GM20431 (cell line): ENCODE measurements at regions not wholly inside any gene's neighbourhood (a gene's known extent, or its start where the extent isn't known, plus 50 kb on each side); places are given as distances from the start of the nearest gene placed in this dataset.
"Not testable (repeated sequence)": the region's sequence is repeated elsewhere in the genome, so short reads cannot be mapped to it uniquely, and the experiment has no call there.

ENCODE experiments used
- in situ Hi-C: fragments of 300-500 bp; cut with MseI, MboI; formaldehyde crosslinking; loops from one replicate; pipeline ENCODE4 v1.15.0; 2020; ENCODE audit warnings: low sequenced_read_pairs; ENCODE audit not compliant: unreplicated experiment

DNA sequence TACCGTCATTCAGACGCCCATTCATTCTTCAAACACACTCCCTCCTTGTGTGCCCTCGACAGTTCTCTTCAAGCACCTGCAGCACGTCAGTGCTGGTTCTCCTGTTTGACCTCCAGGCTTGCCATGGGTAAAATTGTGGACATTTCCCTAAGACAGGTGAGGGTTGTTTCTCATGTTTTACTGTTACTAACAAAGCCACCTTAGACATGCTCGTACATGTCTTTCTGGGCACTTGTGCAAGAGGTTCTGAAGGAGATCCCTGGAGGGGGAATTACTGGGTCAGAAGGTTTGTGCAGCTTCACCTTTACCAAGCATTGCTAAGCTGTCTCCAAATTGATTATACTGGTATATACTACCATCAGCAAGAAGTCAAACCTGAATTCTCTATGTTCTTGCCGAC, 189.7 kb upstream of the TMEM45B start:
- in situ Hi-C loops = no loop called here

DNA sequence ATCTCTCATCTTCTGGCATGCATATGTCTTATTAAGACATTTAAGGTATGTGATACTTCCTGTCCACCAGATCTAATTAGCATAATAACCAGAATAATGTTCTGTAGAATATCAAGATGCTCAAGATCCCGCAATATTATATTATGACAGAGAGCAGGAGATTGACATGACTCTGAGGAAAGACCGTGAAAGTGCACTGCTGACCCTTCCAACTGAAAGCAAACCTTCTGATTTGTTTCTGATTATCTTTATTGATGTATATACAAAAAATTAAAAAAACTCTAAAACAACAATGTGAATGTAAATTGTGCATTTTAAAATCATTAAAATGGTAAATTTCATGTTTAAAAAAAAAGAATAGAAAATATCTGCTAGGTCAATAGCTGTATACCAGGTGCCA, 184.4 kb upstream of the TMEM45B start:
- in situ Hi-C loops = no loop called here

DNA sequence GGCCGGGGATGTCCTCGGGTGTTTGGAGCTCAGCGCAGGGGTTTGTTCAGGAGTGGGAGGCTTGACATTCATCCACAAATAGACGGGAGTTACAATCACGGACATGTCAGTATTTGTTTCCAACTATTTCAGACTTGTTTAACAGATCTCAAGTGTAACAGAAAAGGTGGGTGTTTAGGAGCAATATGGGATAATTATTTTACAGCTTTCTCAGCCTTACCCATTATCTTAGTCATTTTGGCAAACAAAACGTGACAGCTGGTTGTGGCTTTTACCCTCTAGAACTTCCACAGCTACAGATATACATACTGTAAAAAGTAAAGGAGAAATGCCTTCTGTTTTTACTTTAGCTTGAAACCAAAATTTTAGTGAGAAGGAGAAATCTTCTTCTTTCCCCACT, 178.7 kb upstream of the TMEM45B start:
- in situ Hi-C loops = no loop called here

DNA sequence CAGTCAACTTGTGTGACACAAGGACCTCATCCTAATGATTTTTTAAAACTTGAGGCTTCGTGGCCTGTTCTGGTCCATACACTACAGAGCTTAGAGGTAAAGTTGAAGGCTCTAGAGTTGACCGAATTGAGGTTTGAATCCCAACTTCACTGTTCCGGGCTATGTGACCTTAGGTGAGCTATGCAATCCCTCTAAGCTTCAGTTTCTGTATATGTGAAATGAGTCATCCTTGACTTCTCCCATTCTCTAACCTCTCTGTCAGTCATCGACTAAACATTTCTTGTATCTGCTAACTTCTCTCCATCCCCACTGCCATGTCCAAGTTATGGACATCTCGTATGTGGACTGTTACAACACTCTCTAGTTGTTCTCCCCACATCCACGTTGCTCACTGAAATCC, 178.2 kb upstream of the TMEM45B start:
- in situ Hi-C loops = no loop called here

DNA sequence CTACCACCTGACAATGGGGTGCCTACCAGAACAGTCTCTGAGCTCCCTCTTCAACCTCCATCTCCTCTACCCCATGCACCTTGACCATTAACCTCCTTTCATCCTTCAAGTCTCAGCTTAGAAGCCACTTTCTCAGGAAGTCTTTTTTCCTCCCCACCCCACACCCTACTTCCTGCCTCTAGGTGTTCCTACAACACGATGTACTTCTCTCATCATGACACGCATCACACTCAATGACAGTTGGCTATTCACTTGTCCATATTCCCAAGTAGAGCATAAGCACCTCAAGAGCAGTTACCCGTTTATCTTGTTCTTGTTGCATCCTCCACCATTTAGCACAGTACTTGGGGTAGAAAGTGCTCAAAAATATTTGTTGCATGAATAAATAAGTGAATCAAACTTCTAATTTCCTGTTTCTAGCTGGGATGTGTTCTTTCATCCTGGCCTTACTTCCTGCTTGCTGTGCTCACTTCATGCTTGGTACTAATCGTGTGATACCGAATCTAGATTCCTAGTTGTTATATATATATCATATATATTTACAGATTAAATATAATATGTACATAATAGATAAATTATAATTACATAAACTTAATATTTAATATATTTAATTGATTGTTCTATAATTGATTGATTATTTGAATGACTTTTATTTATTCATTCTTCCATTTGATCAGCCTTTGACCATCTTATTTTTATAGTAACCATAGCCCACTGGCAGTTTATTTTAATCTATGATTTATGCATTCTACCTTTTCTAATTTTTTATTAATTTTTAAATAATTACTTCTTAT, 177.5 kb upstream of the TMEM45B start:
- in situ Hi-C loops = no loop called here

DNA sequence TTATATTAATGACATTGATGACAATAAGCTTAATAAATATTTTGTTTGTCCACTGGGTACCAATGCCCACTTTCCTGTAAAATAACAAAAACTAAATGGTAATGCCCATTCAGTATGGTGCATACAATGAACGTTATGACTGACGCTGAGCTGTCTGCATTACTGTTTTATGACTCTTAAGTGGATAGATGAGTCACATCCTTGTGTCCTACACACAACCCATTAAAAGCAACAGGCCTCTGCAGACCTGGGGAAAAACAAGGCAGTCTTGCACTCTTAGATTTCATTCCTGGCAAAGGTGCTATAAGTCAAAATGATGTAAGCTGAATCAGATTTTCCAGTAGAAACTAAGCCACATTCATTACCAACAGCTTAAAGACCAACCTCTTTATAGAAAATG, 176.3 kb upstream of the TMEM45B start:
- in situ Hi-C loops = no loop called here

DNA sequence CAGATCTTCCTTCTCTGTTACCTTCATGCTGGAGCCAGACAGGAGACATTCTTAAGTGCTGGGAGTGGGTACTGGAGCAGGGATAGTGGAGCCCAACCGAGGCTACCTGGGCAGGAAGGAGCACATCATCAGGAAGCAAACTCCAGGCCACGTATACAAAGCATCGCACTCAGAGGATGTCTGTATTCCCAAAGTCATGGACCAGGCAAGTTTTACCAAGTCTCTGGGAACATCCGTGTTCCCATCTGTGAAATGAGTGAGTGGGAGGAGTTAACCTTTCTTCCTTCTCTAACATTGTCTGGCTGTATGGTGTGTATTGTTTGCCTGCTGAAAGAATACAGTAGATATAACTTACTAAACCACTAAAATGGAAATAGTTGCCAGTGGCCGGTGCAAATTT, 175.0 kb upstream of the TMEM45B start:
- in situ Hi-C loops = no loop called here

DNA sequence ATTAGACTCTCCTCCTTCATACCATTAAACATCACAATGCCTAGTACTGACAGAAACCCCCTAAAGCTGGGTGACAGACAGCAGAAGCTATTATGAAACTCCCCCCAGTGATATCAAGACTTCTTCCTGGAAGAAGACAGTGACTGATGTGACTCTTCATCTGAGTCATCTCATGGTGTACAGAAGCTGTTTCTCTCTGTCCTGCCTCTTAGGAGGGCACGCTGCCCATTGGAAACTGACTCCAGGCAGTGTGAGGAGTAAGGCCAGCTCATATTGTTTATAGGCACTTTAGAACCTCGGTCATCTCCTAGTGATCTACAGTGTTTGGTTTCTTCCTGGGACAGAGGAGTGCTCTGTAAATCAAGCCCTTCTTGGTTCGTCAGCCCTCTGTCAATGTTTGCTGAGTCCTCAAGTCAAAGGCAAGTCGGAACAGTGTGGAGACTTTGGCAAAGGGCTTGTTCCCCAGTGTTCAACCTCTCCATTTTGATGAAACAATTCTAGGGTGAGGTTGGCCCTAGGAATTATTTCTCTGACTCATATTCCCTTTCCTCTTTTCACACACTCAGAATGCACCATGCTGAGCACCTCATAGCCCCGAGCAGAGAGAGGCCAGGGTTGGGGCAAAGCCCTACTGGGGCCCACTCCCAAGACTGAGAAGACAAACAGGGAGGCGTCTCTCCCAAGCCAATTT, 172.5 kb upstream of the TMEM45B start:
- in situ Hi-C loops = no loop called here

DNA sequence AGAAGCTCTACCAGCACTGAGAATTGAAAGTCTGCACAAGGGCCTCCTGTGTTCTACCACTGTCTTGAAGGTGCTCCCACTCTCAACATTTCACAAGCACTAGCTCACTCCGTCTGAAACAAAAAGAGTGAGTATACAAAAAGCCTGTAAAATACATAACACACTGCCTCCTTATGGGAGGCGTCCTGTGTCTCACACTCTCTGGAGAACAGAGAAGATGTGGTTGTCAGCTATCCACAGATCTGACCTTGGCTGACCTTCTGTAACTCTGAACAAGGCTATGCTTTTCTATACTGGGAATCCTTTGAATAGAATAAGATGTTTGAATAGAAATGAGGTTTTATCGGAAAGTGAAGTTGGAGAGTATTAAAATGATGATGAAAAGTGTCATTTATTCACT, 171.3 kb upstream of the TMEM45B start:
- in situ Hi-C loops = no loop called here

DNA sequence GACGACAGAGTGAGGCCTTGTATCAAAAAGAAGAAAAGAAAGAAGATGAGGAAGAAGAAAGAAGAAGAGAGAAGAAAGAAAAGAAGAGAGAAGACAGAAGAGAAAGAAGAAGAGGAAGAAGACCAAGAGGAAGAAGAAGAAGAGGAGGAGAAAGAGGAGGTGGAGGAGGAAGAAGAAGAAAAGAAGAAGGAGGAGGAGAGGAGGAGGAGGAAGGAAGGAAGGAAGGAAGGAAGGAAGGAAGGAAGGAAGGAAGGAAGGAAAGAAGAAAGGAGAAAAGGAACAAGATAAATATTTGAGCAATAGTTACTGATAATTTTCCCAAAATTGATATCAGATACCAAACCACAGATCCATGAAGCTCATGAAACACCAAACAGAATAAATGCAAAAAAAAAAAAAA, 169.7 kb upstream of the TMEM45B start:
- in situ Hi-C loops = no loop called here

DNA sequence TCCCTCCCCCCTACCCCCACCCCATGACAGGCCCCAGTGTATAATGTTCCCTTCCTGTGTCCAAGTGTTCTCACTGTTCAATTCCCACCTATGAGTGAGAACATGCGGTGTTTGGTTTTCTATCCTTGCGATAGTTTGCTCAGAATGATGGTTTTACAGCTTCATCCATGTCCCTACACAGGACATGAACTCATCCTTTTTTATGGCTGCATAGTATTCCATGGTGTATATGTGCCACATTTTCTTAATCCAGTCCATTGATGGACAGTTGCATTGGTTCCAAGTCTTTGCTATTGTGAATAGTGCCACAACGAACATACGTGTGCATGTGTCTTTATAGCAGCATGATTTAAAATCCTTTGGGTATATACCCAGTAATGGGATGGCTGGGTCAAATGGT, 165.6 kb upstream of the TMEM45B start:
- in situ Hi-C loops = not testable (repeated sequence)

DNA sequence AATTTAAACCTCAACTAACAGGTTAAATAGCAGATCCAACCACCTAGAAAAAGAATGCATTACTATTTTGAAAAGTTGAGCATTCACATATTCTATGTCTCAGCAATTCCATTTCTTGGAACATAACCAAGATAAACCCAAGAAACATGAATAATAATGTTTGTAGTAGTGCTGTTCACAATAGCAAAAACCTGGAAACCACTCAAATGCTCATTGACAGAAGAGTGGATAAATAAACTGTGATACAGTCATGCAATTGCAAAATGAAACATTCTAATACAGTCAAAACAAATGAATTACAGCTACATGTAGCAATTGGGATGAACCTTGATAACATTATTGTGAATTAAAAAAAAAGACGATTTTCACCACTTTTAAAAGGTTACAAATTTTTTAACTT, 162.8 kb upstream of the TMEM45B start:
- in situ Hi-C loops = no loop called here

DNA sequence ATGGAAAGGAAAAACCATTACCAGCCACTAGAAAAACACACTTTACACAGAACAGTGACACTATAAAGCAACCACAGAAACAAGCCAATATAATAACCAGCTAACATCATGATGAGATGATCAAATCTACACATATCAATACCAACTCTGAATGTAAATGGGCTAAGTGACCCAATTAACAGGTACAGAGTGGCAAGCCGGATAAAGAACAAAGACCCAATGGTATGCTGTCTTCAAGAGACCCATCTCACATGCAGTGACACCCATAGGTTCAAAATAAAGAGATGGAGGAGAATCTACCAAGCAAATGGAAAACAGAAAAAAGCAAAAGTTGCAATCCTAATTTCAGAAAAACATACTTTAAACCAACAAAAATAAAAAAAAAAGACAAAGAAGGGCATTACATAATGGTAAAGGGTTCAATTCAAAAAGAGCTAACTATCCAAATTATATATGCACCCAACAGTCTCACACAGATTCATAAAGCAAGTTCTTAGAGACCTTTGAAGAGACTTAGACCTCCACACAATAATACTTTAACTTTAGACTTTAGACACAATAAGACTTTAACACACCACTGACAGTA, 160.3 kb upstream of the TMEM45B start:
- in situ Hi-C loops = no loop called here

DNA sequence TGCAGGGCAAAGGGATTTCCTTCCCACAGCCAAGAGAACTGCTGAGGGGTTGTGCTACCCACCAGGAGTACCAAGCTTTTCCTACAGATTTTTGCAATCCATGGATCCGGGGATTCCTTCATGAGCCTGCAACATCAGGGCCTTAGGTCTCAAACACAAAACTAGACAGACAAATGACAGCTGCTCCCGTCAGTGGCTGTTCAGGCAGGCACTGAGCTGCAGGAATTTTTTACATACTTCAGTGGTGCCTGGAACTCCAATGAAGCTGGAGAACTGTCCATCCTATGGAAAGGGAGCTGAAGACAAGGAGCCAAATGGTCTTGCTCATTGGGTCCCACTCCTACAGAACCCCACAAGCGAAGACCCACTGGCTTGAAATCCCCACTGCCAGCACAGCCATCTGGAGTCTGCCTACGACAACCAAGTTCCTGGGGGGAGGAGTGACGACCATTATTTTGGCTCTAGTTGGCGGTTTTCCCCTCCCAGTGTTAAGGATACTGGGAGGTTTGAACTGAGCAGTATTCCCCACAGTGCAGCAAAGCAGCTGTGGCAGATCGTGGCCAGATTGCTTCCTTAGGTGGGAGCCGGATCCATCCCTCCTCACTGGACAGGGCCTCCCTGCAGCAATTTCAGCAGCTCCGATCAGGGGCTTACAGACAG, 157.7 kb upstream of the TMEM45B start:
- in situ Hi-C loops = no loop called here

DNA sequence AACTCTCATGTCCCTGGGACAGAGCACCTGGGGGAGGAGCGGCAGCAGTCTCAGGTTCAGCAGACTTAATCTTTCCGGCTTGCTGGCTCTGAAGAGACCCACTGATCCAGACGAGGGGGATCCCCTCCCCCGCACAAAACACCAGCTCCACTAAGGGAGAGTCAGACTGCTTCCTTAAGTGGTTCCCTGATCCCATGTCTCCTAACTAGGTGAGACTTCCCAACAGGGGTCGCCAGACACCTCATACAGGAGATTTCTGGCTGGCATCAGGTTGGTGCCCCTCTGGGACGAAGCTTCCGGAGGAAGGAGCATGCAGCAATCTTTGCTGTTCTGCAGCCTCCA, 157.2 kb upstream of the TMEM45B start:
- in situ Hi-C loops = no loop called here

DNA sequence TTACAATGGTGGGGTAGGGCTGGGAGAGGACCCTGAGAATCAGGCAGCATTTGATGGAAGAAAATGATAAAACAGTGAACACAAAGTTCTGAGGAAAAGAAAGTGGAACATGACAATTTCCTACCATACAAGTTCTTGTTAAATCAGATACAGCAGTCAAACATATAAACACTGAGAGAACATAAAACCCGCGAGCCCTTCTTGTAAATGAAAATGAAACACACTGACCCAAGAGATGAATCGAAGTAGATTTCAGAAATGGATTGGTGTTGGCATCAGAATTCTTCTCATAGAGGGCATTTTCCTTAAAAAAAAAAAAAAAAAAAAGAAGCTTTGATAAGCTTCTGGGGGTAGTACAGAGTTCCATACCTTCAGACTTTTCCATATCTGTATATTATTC, 134.7 kb upstream of the TMEM45B start:
- in situ Hi-C loops = no loop called here

DNA sequence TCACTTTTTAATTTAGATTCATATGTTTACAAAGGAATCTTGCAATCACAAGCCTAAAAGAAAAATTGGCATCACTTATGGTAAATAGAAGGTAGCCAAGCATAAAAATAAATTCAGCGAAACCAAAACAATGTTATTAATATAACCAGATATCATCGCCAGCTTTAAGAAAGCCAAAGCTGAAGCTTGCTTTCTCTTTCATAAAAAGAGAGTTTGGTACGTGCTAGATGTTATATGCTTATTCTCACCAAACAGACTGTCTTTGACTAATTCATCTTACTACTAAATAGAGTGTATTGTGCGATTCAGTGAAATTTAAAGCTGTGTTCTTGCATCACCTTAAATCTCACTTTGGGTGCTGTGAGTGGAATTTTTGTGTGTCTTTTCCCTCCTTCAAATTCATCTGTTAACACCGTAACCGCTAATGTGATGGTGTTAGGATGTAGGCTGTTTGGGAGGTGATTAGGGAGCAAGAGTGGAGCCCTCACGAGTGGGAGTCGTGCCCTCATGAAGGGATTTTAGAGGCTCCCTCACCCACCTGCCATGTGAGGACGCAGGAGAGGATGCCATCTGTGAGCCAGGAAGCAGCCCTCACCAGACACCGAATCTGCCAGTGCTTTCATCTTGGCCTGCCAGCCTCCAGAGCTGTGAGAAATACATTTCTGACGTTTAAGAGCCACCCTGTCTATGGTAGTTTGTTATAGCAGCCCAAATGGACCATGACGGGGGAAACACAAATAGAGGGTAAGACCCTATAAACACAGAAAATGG, 134.1 kb upstream of the TMEM45B start:
- in situ Hi-C loops = no loop called here

DNA sequence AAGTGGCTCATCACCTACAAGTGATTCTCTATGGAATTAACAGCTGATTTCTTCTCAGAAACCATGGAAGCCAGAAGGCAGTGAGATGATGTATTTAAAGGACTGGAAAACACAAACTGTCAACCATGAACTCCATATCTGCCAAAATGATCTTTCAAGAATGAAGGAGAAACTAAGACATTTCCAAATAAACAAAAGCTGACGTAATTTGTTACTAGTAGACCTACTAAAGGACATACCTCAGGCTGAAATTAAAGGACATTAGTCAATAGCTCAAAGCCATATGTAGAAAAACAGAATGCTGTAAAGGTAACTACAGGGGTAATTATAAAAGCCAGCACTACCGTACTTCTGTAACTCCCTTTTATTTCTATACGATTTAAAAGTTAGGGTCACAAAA, 129.4 kb upstream of the TMEM45B start:
- in situ Hi-C loops = no loop called here

DNA sequence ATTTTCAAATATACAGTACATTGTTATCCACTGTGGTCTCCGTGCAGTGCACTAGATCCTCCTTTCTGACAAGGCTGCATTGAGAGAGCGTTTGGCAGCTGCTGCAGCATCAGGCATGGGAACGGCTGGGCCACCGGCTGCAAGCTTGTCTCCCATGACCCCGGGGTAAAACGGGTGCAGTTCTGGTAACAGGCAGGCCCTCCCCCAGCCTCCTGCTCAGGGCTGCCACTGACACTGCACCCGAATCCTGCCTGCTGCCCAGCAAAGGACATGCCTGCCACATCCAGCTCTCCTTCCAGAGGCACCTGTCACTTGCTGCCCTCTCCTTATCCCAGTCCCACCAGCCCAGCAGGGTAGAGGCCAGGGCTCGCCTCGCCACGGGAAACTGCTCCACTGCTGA, 124.5 kb upstream of the TMEM45B start:
- in situ Hi-C loops = no loop called here

DNA sequence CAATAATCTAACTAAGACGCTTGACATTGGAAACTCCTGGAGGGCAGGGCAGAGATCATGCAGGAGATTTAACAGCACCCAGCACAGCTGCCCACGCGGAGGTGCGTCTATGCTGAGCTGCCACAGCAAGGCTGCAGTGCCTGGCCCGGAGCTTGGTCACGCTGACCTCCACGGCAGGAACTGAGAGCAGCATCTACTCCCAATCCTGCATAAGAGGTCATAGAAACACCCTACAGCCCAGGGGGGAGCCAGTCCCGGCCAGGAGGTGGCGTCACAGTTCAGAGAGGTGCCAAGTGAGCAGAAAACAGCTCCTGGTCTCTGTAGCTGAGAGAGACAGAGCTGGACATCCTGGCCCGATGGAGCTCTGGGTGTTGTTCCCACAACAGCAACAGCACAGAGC, 121.1 kb upstream of the TMEM45B start:
- in situ Hi-C loops = no loop called here
